SK-N-MC (cell line): ENCODE measurements at regions not wholly inside any gene's neighbourhood (a gene's known extent, or its start where the extent isn't known, plus 50 kb on each side); places are given as distances from the start of the nearest gene placed in this dataset.

ENCODE experiments used
- EZH2 ChIP-seq: fragments of 200-600 bp; sonication (generic); IDR thresholded peaks from one replicate; pipeline ENCODE4 v1.6.1; 2017; ENCODE audit warnings: antibody characterized with exemption
- POLR2AphosphoS5 ChIP-seq: IDR thresholded peaks from 2 replicates; pipeline ENCODE4 v1.6.1; 2012; ENCODE audit warnings: mild to moderate bottlenecking, low read depth, low read length, borderline replicate concordance

GRCh38 chr17:52536489-52536888, 378.0 kb upstream of the CA10 start:
- no peak for TF ChIP-seq POLR2AphosphoS5
- no peak for TF ChIP-seq EZH2
